Activated CD4-positive, alpha-beta T cell treated with anti-CD3 and anti-CD28 coated beads, Interleukin-2, amount 10 ng/mL, durations not matched to agents 7 days and 5 days (primary cell): ENCODE measurements at regions not wholly inside any gene's neighbourhood (a gene's known extent, or its start where the extent isn't known, plus 50 kb on each side); places are given as distances from the start of the nearest gene placed in this dataset.

ENCODE experiments used
- CTCF ChIA-PET: fragments of 350-600 bp; sonication (Branson Sonifier 250); formaldehyde crosslinking; loops from one replicate; lab custom pipeline; 2021; ENCODE audit warnings: antibody characterized with exemption; lab: Charles Lee
- POLR2A ChIA-PET: fragments of 350-600 bp; sonication (Branson Sonifier 250); formaldehyde crosslinking; loops from one replicate; lab custom pipeline; 2021; ENCODE audit warnings: antibody characterized with exemption; lab: Charles Lee
- DNase-seq: peaks from one replicate; pipeline ENCODE4 v3.0.0-alpha.2; 2020
- H3K27ac Mint-ChIP-seq: one replicate; pipeline ENCODE4 v1.8.0; 2021; ENCODE audit warnings: mild to moderate bottlenecking, moderate library complexity, mixed read lengths
- H3K27me3 Mint-ChIP-seq: one replicate; pipeline ENCODE4 v1.8.0; 2021; ENCODE audit warnings: mixed read lengths
- H3K36me3 Mint-ChIP-seq: one replicate; pipeline ENCODE4 v1.8.0; 2021; ENCODE audit warnings: low read depth, mixed read lengths
- H3K4me1 Mint-ChIP-seq: one replicate; pipeline ENCODE4 v1.8.0; 2021; ENCODE audit warnings: mixed read lengths
- H3K4me3 Mint-ChIP-seq: one replicate; pipeline ENCODE4 v1.8.0; 2021; ENCODE audit warnings: mild to moderate bottlenecking, moderate library complexity, mixed read lengths
- H3K9me3 Mint-ChIP-seq: one replicate; pipeline ENCODE4 v1.8.0; 2021; ENCODE audit warnings: mixed read lengths

DNA sequence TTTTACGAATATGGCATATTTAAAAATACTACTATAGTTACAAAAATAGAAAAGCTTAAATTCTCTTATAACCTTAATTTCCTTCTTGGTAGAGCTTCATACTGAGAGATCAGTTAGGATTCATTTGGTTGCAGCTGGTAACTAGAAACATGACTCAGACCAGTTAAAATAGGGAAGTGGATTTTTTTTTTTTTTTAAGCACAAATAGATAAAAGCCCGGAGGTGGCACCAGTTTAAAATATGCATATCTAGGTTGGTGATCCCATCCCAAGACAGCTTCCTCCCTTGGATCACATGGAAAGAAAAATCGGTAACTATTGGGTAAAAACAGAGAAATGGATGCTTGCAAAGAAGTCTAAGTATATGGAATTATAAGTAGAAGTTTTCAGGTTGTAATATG, 1634.3 kb downstream of the MAT2B start:
- H3K27me3 Mint-ChIP-seq, result no peaks in the 10 kb centered on the region
- DNase-seq, result no peak
- no peaks in the 10 kb centered on the region for H3K36me3 Mint-ChIP-seq
- no peaks in the 10 kb centered on the region for H3K4me1 Mint-ChIP-seq
- H3K27ac Mint-ChIP-seq, result no peak overlapping the region
- no peak overlapping the region for H3K4me3 Mint-ChIP-seq
- POLR2A ChIA-PET, result no interaction called here
- no peaks in the 10 kb centered on the region for H3K9me3 Mint-ChIP-seq
- CTCF ChIA-PET, result no interaction called here

DNA sequence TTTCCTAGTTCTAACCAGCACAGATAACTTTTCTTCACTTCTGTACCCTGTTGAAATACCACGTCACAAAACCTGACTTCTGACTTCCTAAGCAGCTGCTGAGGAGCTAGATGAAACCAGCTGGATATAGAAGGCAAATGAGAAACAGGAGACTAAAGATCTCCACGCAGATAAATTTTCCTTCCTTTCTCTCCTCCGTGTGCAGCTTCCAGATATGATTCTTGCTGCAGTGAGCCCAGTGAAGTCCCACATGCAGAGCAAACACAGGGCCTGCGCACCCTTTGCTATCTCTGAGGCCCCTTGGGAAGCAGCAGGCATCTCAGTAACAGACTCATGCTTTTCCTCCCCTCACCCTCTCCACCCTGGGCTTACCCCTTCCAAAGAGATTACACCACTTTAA, 1638.3 kb downstream of the MAT2B start:
- no peak for DNase-seq
- Mint-ChIP-seq H3K36me3 (no peaks in the 10 kb centered on the region), H3K9me3 (no peaks in the 10 kb centered on the region), H3K27me3 (no peaks in the 10 kb centered on the region), H3K4me3 (no peak overlapping the region), H3K4me1 (no peaks in the 10 kb centered on the region), H3K27ac (no peak overlapping the region)
- ChIA-PET POLR2A (no interaction called here), CTCF (no interaction called here)

- H3K36me3 Mint-ChIP-seq, result no peaks in the 10 kb centered on the region
- POLR2A ChIA-PET, result no interaction called here
Measured at GRCh38 chr5:165149431-165149830, 1644.0 kb downstream of the MAT2B start.

GRCh38 chr5:165152058-165152457, 1646.6 kb downstream of the MAT2B start:
- Mint-ChIP-seq H3K27ac (no peak overlapping the region), H3K9me3 (no peaks in the 10 kb centered on the region), H3K36me3 (no peaks in the 10 kb centered on the region), H3K4me3 (no peak overlapping the region), H3K27me3 (no peaks in the 10 kb centered on the region), H3K4me1 (no peaks in the 10 kb centered on the region)
- CTCF ChIA-PET, result no interaction called here
- POLR2A ChIA-PET, result no interaction called here
- DNase-seq, result no peak

More at GRCh38 chr5:165149431-165149830, 1644.0 kb downstream of the MAT2B start:
- no peaks in the 10 kb centered on the region for H3K9me3 Mint-ChIP-seq
- no peak for DNase-seq
- H3K27ac Mint-ChIP-seq, result no peak overlapping the region
- H3K27me3 Mint-ChIP-seq, result no peaks in the 10 kb centered on the region
- H3K4me1 Mint-ChIP-seq, result no peaks in the 10 kb centered on the region
- CTCF ChIA-PET, result no interaction called here
- no peak overlapping the region for H3K4me3 Mint-ChIP-seq

- Mint-ChIP-seq H3K4me3 (no peak overlapping the region), H3K36me3 (no peaks in the 10 kb centered on the region), H3K9me3 (no peaks in the 10 kb centered on the region), H3K4me1 (no peaks in the 10 kb centered on the region), H3K27ac (no peak overlapping the region), H3K27me3 (no peaks in the 10 kb centered on the region)
- ChIA-PET CTCF (interaction anchor here (0.6 kb wide), 1 partner anchor 45 kb away, joined by 3 read pairs; no protein-coding TSS in a partner anchor), POLR2A (no interaction called here)
- DNase-seq, result no peak
Measured at GRCh38 chr5:165157219-165157618, 1651.8 kb downstream of the MAT2B start.

DNA sequence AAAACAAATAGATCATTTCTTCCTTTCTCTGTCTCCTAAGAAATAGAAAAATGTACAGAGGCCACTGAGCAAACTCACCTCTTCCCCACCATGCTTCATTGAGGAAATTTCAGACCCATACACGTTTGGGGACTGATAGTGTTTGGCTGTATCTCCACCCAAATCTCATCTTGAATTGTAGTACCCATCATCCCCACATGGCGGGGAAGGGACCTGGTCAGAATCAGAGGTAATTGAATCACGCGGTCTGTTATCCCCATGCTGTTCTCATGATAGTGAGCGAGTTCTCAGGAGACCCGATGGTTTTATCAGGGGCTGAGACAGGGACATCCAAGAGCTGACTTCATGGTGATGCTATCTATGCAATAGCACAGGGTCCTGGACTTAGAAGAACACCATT, 1655.8 kb downstream of the MAT2B start:
- no peak overlapping the region for H3K27ac Mint-ChIP-seq
- no peak for DNase-seq
- H3K27me3 Mint-ChIP-seq, result no peaks in the 10 kb centered on the region
- no peaks in the 10 kb centered on the region for H3K9me3 Mint-ChIP-seq
- ChIA-PET POLR2A (no interaction called here), CTCF (no interaction called here)
- H3K36me3 Mint-ChIP-seq, result no peaks in the 10 kb centered on the region
- H3K4me3 Mint-ChIP-seq, result no peak overlapping the region
- H3K4me1 Mint-ChIP-seq, result no peaks in the 10 kb centered on the region

DNA sequence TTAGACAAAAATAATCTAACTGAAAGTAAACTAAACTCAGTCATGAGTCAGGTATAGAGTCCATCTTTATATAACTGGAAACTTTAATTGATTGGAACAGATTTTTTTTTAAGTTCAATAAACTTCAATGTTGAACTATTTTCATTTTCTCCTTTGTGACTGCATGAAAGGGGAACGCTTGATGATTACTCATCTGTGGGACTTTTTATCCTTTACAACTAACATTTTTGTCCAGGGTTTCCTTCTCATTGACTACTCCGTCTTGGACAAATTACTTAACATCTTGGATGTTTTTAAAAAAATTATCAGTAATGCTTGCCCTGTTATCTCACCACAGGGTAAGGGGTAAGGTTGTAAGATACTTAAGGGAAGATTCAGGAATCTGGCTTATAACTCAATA, 1658.4 kb downstream of the MAT2B start:
- POLR2A ChIA-PET, result no interaction called here
- Mint-ChIP-seq H3K9me3 (no peaks in the 10 kb centered on the region), H3K4me3 (no peak overlapping the region), H3K4me1 (no peaks in the 10 kb centered on the region), H3K36me3 (no peaks in the 10 kb centered on the region), H3K27me3 (no peaks in the 10 kb centered on the region), H3K27ac (no peak overlapping the region)
- CTCF ChIA-PET, result no interaction called here
- no peak for DNase-seq

DNA sequence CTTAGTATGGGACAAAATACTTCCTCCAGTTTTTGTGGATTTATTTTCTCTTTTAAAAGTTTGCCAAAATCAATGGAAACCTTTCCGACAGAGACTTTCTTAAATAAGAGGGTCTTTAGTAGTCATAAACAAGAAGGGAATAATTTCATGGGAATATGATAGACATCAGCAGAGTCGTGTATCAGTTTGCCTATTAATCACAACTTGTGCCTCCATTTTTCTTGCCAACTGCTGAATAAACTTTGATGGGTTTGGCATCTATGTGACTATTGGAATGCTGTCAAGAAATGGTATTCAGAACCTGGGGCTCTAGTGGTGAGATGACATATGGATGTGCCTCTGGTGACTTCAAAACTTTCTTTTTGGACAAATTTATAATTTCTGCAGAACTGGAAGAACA, 1668.2 kb downstream of the MAT2B start:
- Mint-ChIP-seq H3K36me3 (no peaks in the 10 kb centered on the region), H3K27ac (no peak overlapping the region), H3K4me3 (no peak overlapping the region), H3K27me3 (no peaks in the 10 kb centered on the region), H3K9me3 (no peaks in the 10 kb centered on the region), H3K4me1 (no peaks in the 10 kb centered on the region)
- DNase-seq, result no peak
- CTCF ChIA-PET, result interaction anchor here (0.7 kb wide), 1 partner anchor 70 kb away, joined by 3 read pairs; no protein-coding TSS in a partner anchor
- POLR2A ChIA-PET, result no interaction called here

DNA sequence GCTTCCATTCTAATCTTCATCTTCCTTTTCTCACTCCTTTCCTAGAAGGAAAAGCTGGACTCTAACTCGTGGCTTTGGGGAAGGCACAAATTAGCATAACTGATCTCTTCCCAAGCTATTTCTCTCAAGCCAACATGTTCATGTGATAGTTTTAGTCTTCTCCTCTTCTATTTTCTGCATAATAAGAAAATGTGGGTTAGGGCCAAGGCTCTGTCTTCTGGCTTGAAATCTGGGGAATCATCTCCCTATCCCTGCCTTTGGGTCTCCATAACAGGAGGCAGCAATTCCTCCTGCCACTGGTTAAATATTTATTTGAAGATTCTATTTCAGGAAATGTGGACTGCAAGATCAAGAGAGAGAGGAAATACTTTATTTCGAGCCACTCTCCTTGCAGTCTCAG, 1669.6 kb downstream of the MAT2B start:
- H3K4me1 Mint-ChIP-seq, result no peaks in the 10 kb centered on the region
- CTCF ChIA-PET, result no interaction called here
- POLR2A ChIA-PET, result no interaction called here
- no peaks in the 10 kb centered on the region for H3K9me3 Mint-ChIP-seq
- no peak overlapping the region for H3K27ac Mint-ChIP-seq
- H3K27me3 Mint-ChIP-seq, result no peaks in the 10 kb centered on the region
- no peaks in the 10 kb centered on the region for H3K36me3 Mint-ChIP-seq
- no peak overlapping the region for H3K4me3 Mint-ChIP-seq
- no peak for DNase-seq

DNA sequence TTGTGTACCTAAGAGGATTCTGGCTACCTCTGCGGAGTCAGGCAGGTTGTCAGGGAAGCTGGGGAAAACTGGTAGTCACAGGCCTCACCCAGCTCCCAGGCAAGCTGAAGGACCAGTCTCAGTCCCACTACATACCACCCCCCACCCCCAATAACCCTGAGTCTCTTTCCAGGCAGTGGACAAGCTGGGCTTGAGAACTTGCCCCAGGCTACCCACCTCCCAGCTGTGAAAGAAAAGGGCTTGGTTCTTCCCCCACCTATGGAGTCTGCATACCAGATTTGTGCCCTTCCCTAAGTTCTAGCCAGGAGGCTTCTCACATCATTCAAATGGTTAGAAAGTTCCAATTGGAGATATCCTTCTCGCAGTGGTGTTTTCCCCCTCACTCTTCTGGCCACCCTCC, 1678.8 kb downstream of the MAT2B start:
- Mint-ChIP-seq H3K27me3 (no peaks in the 10 kb centered on the region), H3K4me3 (no peak overlapping the region), H3K27ac (no peak overlapping the region), H3K4me1 (no peaks in the 10 kb centered on the region), H3K9me3 (peaks cover 7% of the 10 kb centered on the region), H3K36me3 (no peaks in the 10 kb centered on the region)
- ChIA-PET POLR2A (no interaction called here), CTCF (no interaction called here)
- DNase-seq, result no peak

- ChIA-PET POLR2A (no interaction called here), CTCF (no interaction called here)
- no peak overlapping the region for H3K4me3 Mint-ChIP-seq
- H3K27ac Mint-ChIP-seq, result no peak overlapping the region
- H3K4me1 Mint-ChIP-seq, result no peaks in the 10 kb centered on the region
- no peak for DNase-seq
- no peaks in the 10 kb centered on the region for H3K27me3 Mint-ChIP-seq
- peaks cover 7% of the 10 kb centered on the region for H3K9me3 Mint-ChIP-seq
- no peaks in the 10 kb centered on the region for H3K36me3 Mint-ChIP-seq
Measured at GRCh38 chr5:165185716-165186115, 1680.3 kb downstream of the MAT2B start.

DNA sequence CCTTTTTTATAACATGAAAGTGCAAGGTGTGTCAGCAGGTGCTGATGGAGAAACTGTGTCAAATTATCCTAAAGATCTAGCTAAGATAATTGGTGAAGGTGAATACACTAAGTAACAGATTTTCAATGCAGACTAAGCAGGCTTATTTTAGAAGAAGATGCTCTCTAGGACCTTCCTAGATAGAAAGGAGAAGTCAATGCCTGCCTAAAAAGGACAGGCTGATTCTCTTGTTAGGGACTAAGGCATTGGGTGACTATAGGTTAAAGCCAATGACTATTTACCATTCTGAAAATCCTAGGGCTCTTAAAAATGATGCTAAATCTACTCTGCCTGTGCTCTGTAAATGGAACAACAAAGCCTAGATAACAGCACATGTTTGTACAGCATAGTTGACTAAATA, 1682.4 kb downstream of the MAT2B start:
- DNase-seq, result no peak
- Mint-ChIP-seq H3K9me3 (peaks cover 7% of the 10 kb centered on the region), H3K36me3 (no peaks in the 10 kb centered on the region), H3K27me3 (no peaks in the 10 kb centered on the region), H3K4me3 (no peak overlapping the region), H3K4me1 (no peaks in the 10 kb centered on the region), H3K27ac (no peak overlapping the region)
- ChIA-PET POLR2A (no interaction called here), CTCF (no interaction called here)

DNA sequence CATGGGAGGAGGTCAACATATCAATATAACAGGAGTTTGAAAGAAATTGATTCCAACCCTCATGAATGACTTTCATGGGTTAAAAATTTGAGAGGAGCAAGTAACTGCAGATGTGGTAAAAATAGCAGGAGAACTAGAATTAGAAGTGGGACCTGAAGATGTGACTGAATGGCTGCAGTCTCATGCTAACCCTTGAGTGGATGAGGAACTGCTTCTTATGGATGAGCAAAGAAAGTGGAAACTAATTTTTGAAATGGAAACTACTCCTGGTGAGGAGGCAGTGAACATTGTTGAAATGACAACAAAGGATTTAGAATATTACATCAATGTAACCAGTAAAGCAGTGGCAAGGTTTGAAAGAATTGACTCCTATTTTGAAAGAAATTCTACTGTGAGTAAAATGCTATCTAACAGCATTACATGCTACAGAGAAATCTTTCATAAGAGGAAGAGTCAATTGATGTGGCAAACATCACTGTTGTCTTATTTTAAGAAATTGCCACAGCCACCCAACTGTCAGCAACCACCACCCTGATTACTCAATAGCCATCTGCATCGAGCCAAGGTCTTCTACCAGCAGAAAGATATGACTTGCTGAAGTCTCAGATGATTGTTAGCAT, 1683.2 kb downstream of the MAT2B start:
- Mint-ChIP-seq H3K9me3 (peaks cover 7% of the 10 kb centered on the region), H3K27me3 (no peaks in the 10 kb centered on the region), H3K4me3 (no peak overlapping the region), H3K4me1 (no peaks in the 10 kb centered on the region), H3K27ac (no peak overlapping the region), H3K36me3 (no peaks in the 10 kb centered on the region)
- ChIA-PET POLR2A (no interaction called here), CTCF (no interaction called here)
- no peak for DNase-seq

GRCh38 chr5:165196961-165197360, 1691.5 kb downstream of the MAT2B start:
- no peak for DNase-seq
- H3K27ac Mint-ChIP-seq, result no peak overlapping the region
- H3K27me3 Mint-ChIP-seq, result no peaks in the 10 kb centered on the region
- H3K9me3 Mint-ChIP-seq, result no peaks in the 10 kb centered on the region
- ChIA-PET POLR2A (no interaction called here), CTCF (no interaction called here)
- no peaks in the 10 kb centered on the region for H3K36me3 Mint-ChIP-seq
- H3K4me3 Mint-ChIP-seq, result no peak overlapping the region
- no peaks in the 10 kb centered on the region for H3K4me1 Mint-ChIP-seq
